Astrocyte (in vitro differentiated cells and primary cell): ENCODE measurements at regions not wholly inside any gene's neighbourhood (a gene's known extent, or its start where the extent isn't known, plus 50 kb on each side); places are given as distances from the start of the nearest gene placed in this dataset.

Source experiments
- DNase-seq: peaks from one replicate; pipeline ENCODE4 v3.0.0-alpha.2; 2010; ENCODE audit warnings: low read depth
- FAIRE-seq: peaks from 2 replicates; lab custom pipeline; 2011; peaks lifted over from hg19 to GRCh38; lab: Jason Lieb, UNC
- H2AFZ ChIP-seq: 2 replicates; pipeline ENCODE4 v1.6.0; 2012; ENCODE audit warnings: low read depth, low read length, inconsistent platforms
- H3K27ac ChIP-seq: 2 replicates; pipeline ENCODE4 v1.5.1; 2011; ENCODE audit warnings: low read depth, low read length, inconsistent platforms
- H3K27me3 ChIP-seq: 2 replicates; pipeline ENCODE4 v1.6.0; 2011; ENCODE audit warnings: low read length, inconsistent platforms; ENCODE audit not compliant: insufficient read depth
- H3K36me3 ChIP-seq: 2 replicates; pipeline ENCODE4 v1.5.1; 2011; ENCODE audit warnings: low read length, inconsistent platforms; ENCODE audit not compliant: insufficient read depth
- H3K4me1 ChIP-seq: 2 replicates; pipeline ENCODE4 v1.5.1; 2011; ENCODE audit warnings: low read length, inconsistent platforms; ENCODE audit not compliant: insufficient read depth
- H3K4me2 ChIP-seq: 2 replicates; pipeline ENCODE4 v1.6.0; 2012; ENCODE audit warnings: low read length, inconsistent platforms
- H3K4me3 ChIP-seq: 2 replicates; pipeline ENCODE4 v1.5.1; 2011; ENCODE audit warnings: low read depth, mild to moderate bottlenecking, low read length, inconsistent platforms; ENCODE audit not compliant: insufficient read depth
- H3K79me2 ChIP-seq: 2 replicates; pipeline ENCODE4 v1.6.0; 2012; ENCODE audit warnings: mild to moderate bottlenecking, low read length, inconsistent platforms; ENCODE audit not compliant: insufficient read depth
- H3K9ac ChIP-seq: 2 replicates; pipeline ENCODE4 v1.6.0; 2012; ENCODE audit warnings: mild to moderate bottlenecking, low read length, inconsistent platforms
- H3K9me3 ChIP-seq: 2 replicates; pipeline ENCODE4 v1.5.1; 2012; ENCODE audit warnings: low read depth, mild to moderate bottlenecking, low read length, inconsistent platforms; ENCODE audit not compliant: insufficient read depth
- H4K20me1 ChIP-seq: 2 replicates; pipeline ENCODE4 v1.6.0; 2012; ENCODE audit warnings: low read length, inconsistent platforms; ENCODE audit not compliant: insufficient read depth
- H3K27ac Mint-ChIP-seq: one replicate; pipeline ENCODE4 v1.8.0; 2021; ENCODE audit warnings: mild to moderate bottlenecking, mixed read lengths; ENCODE audit not compliant: unreplicated experiment
- H3K27me3 Mint-ChIP-seq: one replicate; pipeline ENCODE4 v1.8.0; 2021; ENCODE audit warnings: low read depth, mixed read lengths; ENCODE audit not compliant: unreplicated experiment
- H3K36me3 Mint-ChIP-seq: one replicate; pipeline ENCODE4 v1.8.0; 2021; ENCODE audit warnings: low read depth, mixed read lengths; ENCODE audit not compliant: unreplicated experiment
- H3K4me1 Mint-ChIP-seq: one replicate; pipeline ENCODE4 v1.8.0; 2021; ENCODE audit warnings: low read depth, mixed read lengths; ENCODE audit not compliant: unreplicated experiment
- H3K4me3 Mint-ChIP-seq: one replicate; pipeline ENCODE4 v1.8.0; 2021; ENCODE audit warnings: mild to moderate bottlenecking, moderate library complexity, mixed read lengths; ENCODE audit not compliant: unreplicated experiment
- H3K9me3 Mint-ChIP-seq: one replicate; pipeline ENCODE4 v1.8.0; 2021; ENCODE audit warnings: mild to moderate bottlenecking, mixed read lengths; ENCODE audit not compliant: unreplicated experiment
- CTCF ChIP-seq: IDR thresholded peaks from 2 replicates; pipeline ENCODE4 v1.5.1; 2011; ENCODE audit warnings: low read depth, mild to moderate bottlenecking, inconsistent platforms, low read length, moderate library complexity; ENCODE audit not compliant: insufficient read depth
- EZH2 ChIP-seq: IDR thresholded peaks from 2 replicates; pipeline ENCODE4 v1.6.1; 2012; ENCODE audit warnings: mild to moderate bottlenecking, low read length, inconsistent platforms; ENCODE audit not compliant: insufficient read depth

- Mint-ChIP-seq H3K27me3 (peaks cover 16% of the 10 kb centered on the region), H3K4me3 (no peak overlapping the region), H3K9me3 (peaks cover 2% of the 10 kb centered on the region), H3K36me3 (no peaks in the 10 kb centered on the region), H3K27ac (no peak overlapping the region), H3K4me1 (no peaks in the 10 kb centered on the region)
- no peak overlapping the region for H3K27ac ChIP-seq
- peaks cover 3% of the 10 kb centered on the region for H3K9me3 ChIP-seq
- H3K4me3 ChIP-seq: no peak overlapping the region
- no peaks in the 10 kb centered on the region for H3K79me2 ChIP-seq
- H3K4me1 ChIP-seq: no peaks in the 10 kb centered on the region
- DNase-seq: no peak
- no peak overlapping the region for H2AFZ ChIP-seq
- TF ChIP-seq CTCF (no peak), EZH2 (no peak)
- H3K36me3 ChIP-seq: no peaks in the 10 kb centered on the region
- H4K20me1 ChIP-seq: no peaks in the 10 kb centered on the region
- H3K27me3 ChIP-seq: no peaks in the 10 kb centered on the region
- no peak overlapping the region for H3K9ac ChIP-seq
- no peak overlapping the region for H3K4me2 ChIP-seq
- no peak for FAIRE-seq
These were observed 472.7 kb downstream of the NPHP4 start for GRCh38 chr1:5519366-5520135.

- no peaks in the 10 kb centered on the region for H3K4me1 ChIP-seq
- Mint-ChIP-seq H3K36me3 (no peaks in the 10 kb centered on the region), H3K9me3 (peaks cover 2% of the 10 kb centered on the region), H3K27me3 (peaks cover 26% of the 10 kb centered on the region), H3K4me3 (no peak overlapping the region), H3K27ac (no peak overlapping the region), H3K4me1 (no peaks in the 10 kb centered on the region)
- H3K4me3 ChIP-seq: no peak overlapping the region
- H3K36me3 ChIP-seq: no peaks in the 10 kb centered on the region
- H3K4me2 ChIP-seq: no peak overlapping the region
- H3K79me2 ChIP-seq: no peaks in the 10 kb centered on the region
- H3K27me3 ChIP-seq: no peaks in the 10 kb centered on the region
- no peak overlapping the region for H2AFZ ChIP-seq
- DNase-seq (no peak), FAIRE-seq (no peak)
- H4K20me1 ChIP-seq: no peaks in the 10 kb centered on the region
- no peaks in the 10 kb centered on the region for H3K9me3 ChIP-seq
- no peak for TF ChIP-seq EZH2
- TF ChIP-seq CTCF: no peak
- H3K9ac ChIP-seq: no peak overlapping the region
- H3K27ac ChIP-seq: no peak overlapping the region
These were observed 475.5 kb downstream of the NPHP4 start for GRCh38 chr1:5516756-5517155.

- Histone ChIP-seq H3K27me3 (no peaks in the 10 kb centered on the region), H3K79me2 (no peaks in the 10 kb centered on the region), H4K20me1 (no peaks in the 10 kb centered on the region), H3K9ac (no peak overlapping the region), H3K4me1 (no peaks in the 10 kb centered on the region), H3K4me2 (no peak overlapping the region), H3K27ac (no peak overlapping the region), H2AFZ (no peak overlapping the region), H3K36me3 (no peaks in the 10 kb centered on the region), H3K4me3 (no peak overlapping the region), H3K9me3 (no peaks in the 10 kb centered on the region)
- peaks cover 35% of the 10 kb centered on the region for H3K27me3 Mint-ChIP-seq
- peaks cover 4% of the 10 kb centered on the region for H3K9me3 Mint-ChIP-seq
- FAIRE-seq (no peak), DNase-seq (no peak)
- no peaks in the 10 kb centered on the region for H3K4me1 Mint-ChIP-seq
- H3K27ac Mint-ChIP-seq: no peak overlapping the region
- no peaks in the 10 kb centered on the region for H3K36me3 Mint-ChIP-seq
- TF ChIP-seq CTCF (no peak), EZH2 (no peak)
- H3K4me3 Mint-ChIP-seq: no peak overlapping the region
These were observed 476.7 kb downstream of the NPHP4 start for GRCh38 chr1:5515501-5515900.
